Stomach (tissue), 4 donors: ENCODE measurements at regions not wholly inside any gene's neighbourhood (a gene's known extent, or its start where the extent isn't known, plus 50 kb on each side); places are given as distances from the start of the nearest gene placed in this dataset.

Experiments
- EP300 ChIP-seq: sonication (generic); formaldehyde crosslinking; IDR thresholded peaks from one replicate; pipeline ENCODE4 v1.6.1; 2017; ENCODE audit warnings: antibody characterized with exemption
- POLR2A ChIP-seq, 4 donors: fragments of 450-650 bp; IDR thresholded peaks; one replicate each; pipeline ENCODE4 v1.6.1; 2016; ENCODE audit warnings: antibody characterized with exemption in 4 of 4, control low read depth in 2 of 4, mild to moderate bottlenecking in 1 of 4, moderate library complexity in 1 of 4
- POLR2AphosphoS5 ChIP-seq, 3 donors: sonication (generic); formaldehyde crosslinking; IDR thresholded peaks; one replicate each; pipeline ENCODE4 v1.6.1; 2016; ENCODE audit warnings: antibody characterized with exemption in 3 of 3
- TF ChIP-seq, protein P1 (sequence below), 7 experiments: fragments of 450-650 bp in 4 of 7; fragments of 200-600 bp in 3 of 7; sonication (generic) in 3 of 7; IDR thresholded peaks; one replicate each; pipeline ENCODE4 v1.5.1; 2016 to 2019; ENCODE audit warnings: antibody characterized with exemption in 7 of 7, control low read depth in 2 of 7, mild to moderate bottlenecking in 1 of 7

DNA sequence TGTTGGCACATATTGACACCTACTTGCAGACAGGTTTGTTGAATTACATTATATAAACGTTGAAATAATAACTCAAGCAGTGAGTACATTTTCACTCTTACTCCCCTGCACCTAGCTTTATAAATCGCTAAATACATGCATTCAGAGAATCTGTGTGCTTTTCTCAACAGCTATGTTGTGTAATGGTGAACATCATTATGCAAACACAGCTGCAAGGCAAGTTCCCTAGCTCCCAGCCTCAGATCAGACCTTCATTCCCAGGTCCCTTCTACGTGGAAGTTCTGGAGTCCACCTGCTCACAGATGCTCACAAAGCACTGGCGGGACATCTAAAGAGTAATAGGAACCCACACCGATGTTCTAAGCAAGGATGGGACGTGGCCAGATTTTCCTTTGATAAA is 86.8 kb upstream of the PEG3 start:
- TF ChIP-seq POLR2A (IDR thresholded peaks at IDR 0.05) (no peak), POLR2AphosphoS5 (IDR thresholded peaks at IDR 0.05) (no peak), EP300 (no peak)
- TF ChIP-seq, protein P1, sequence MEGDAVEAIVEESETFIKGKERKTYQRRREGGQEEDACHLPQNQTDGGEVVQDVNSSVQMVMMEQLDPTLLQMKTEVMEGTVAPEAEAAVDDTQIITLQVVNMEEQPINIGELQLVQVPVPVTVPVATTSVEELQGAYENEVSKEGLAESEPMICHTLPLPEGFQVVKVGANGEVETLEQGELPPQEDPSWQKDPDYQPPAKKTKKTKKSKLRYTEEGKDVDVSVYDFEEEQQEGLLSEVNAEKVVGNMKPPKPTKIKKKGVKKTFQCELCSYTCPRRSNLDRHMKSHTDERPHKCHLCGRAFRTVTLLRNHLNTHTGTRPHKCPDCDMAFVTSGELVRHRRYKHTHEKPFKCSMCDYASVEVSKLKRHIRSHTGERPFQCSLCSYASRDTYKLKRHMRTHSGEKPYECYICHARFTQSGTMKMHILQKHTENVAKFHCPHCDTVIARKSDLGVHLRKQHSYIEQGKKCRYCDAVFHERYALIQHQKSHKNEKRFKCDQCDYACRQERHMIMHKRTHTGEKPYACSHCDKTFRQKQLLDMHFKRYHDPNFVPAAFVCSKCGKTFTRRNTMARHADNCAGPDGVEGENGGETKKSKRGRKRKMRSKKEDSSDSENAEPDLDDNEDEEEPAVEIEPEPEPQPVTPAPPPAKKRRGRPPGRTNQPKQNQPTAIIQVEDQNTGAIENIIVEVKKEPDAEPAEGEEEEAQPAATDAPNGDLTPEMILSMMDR (IDR thresholded peaks at IDR 0.05), result no peak
